Prostate gland (tissue), 2 donors: ENCODE measurements at regions not wholly inside any gene's neighbourhood (a gene's known extent, or its start where the extent isn't known, plus 50 kb on each side); places are given as distances from the start of the nearest gene placed in this dataset.
"Not testable (repeated sequence)": the region's sequence is repeated elsewhere in the genome, so short reads cannot be mapped to it uniquely, and the experiment has no call there.

Experiments
- CTCF ChIP-seq, 4 experiments: fragments of 200-600 bp in 2 of 4; fragments of 450-650 bp in 2 of 4; sonication (generic) in 2 of 4; IDR thresholded peaks; 1 replicate in 3 of 4; 2 replicates in 1 of 4; pipeline ENCODE4 v1.5.1; 2016 to 2019; ENCODE audit warnings: antibody characterized with exemption in 4 of 4, mild to moderate bottlenecking in 2 of 4, moderate library complexity in 2 of 4
- POLR2A ChIP-seq: fragments of 450-650 bp; IDR thresholded peaks from one replicate; pipeline ENCODE4 v1.6.1; 2016; ENCODE audit warnings: antibody characterized with exemption, mild to moderate bottlenecking

GRCh38 chr4:189846094-189846493 is 94.6 kb upstream of the FRG1 start:
- TF ChIP-seq CTCF (IDR thresholded peaks at IDR 0.05); POLR2A: not testable (repeated sequence)
